ENCODE measurements at regions not wholly inside any gene's neighbourhood (a gene's known extent, or its start where the extent isn't known, plus 50 kb on each side); places are given as distances from the start of the nearest gene placed in this dataset.

DNA sequence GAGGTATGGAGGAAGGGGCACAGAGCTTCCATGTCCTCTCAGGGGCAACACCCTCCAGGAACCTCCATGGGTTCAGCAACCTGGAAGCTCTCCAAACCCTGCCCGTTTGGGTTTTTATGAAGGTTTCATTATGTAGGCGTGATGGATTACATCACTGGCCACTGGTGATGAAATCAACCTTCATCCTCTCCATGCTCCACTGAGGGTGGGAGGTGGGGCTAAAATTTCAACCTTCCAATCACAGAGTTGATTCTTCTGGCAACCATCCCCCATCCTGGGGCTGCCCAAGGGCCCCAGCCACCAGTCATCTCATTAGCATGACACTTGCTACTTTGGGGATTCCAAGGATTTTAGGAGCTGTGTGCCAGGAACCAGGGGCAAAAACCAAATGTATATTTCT lies 90.1 kb downstream of the TEX36 start:
- TF ChIP-seq, protein P1, sequence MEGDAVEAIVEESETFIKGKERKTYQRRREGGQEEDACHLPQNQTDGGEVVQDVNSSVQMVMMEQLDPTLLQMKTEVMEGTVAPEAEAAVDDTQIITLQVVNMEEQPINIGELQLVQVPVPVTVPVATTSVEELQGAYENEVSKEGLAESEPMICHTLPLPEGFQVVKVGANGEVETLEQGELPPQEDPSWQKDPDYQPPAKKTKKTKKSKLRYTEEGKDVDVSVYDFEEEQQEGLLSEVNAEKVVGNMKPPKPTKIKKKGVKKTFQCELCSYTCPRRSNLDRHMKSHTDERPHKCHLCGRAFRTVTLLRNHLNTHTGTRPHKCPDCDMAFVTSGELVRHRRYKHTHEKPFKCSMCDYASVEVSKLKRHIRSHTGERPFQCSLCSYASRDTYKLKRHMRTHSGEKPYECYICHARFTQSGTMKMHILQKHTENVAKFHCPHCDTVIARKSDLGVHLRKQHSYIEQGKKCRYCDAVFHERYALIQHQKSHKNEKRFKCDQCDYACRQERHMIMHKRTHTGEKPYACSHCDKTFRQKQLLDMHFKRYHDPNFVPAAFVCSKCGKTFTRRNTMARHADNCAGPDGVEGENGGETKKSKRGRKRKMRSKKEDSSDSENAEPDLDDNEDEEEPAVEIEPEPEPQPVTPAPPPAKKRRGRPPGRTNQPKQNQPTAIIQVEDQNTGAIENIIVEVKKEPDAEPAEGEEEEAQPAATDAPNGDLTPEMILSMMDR (optimal IDR thresholded peaks at IDR 0.05 in 1 of 3, IDR thresholded peaks at IDR 0.05 in 1 of 3, conservative IDR thresholded peaks at IDR 0.05 in 1 of 3; ENCODE audit: extremely low read depth in 1 of 3, insufficient read depth in 2 of 3, low read length in 3 of 3), result no peak
- TF ChIP-seq EZH2 (IDR thresholded peaks at IDR 0.05; ENCODE audit: low read length), result no peak

All from keratinocyte (primary cell).